ENCODE measurements at regions not wholly inside any gene's neighbourhood (a gene's known extent, or its start where the extent isn't known, plus 50 kb on each side); places are given as distances from the start of the nearest gene placed in this dataset.

DNA sequence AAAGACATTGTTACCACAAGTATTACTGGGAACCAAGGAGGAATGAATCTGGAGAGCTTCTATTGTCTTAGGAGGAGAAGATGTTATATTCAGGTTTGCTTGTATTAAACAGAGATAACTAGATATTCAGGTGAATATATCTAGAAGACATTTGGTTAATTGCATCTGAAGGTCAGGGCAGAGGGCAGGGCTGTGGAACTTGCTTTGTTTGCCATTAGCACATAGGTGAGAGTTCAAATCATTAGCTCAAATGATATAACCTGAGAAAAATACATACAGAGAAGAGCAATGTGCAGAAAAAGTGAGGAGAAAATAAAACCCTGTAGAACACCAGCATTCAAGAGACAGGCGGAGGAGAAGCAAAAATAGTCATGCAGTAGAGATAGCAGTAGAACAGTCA is 116.8 kb downstream of the DNAJB9 start:
- DNase-seq (ENCODE audit: low read depth in 4 of 4, low spot score in 2 of 4), result no peak

GRCh38 chr7:108697254-108697653 is 127.6 kb downstream of the DNAJB9 start:
- no peak for DNase-seq (ENCODE audit: low read depth in 4 of 4, low spot score in 2 of 4)

- no peak for DNase-seq (ENCODE audit: low read depth in 4 of 4, low spot score in 2 of 4)
These were observed 141.9 kb downstream of the DNAJB9 start for GRCh38 chr7:108711611-108712010.

DNA sequence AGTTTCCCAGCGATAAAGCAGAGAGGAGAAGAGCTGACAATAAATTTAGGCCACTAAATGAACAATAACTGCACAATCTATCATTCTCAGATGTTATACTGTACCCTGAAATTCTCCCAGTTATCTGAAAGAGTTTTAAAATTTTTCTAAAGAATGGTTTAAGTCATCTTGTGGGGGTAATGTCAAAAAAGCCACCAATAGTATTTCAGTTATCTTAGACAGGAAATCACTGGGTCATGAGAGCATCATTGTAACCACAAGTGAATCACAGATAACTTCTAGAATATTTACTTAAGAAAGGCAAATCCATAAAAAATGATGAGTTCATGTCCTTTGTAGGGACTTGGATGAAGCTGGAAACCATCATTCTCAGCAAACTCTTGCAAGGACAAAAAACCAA is 147.1 kb downstream of the DNAJB9 start:
- no peak for DNase-seq (ENCODE audit: low read depth in 4 of 4, low spot score in 2 of 4)

- DNase-seq (ENCODE audit: low read depth in 4 of 4, low spot score in 2 of 4), result no peak
These were observed 148.1 kb downstream of the DNAJB9 start for GRCh38 chr7:108717781-108718180.

GRCh38 chr7:108719631-108720030 is 150.0 kb downstream of the DNAJB9 start:
- DNase-seq (ENCODE audit: low read depth in 4 of 4, low spot score in 2 of 4), result no peak

DNA sequence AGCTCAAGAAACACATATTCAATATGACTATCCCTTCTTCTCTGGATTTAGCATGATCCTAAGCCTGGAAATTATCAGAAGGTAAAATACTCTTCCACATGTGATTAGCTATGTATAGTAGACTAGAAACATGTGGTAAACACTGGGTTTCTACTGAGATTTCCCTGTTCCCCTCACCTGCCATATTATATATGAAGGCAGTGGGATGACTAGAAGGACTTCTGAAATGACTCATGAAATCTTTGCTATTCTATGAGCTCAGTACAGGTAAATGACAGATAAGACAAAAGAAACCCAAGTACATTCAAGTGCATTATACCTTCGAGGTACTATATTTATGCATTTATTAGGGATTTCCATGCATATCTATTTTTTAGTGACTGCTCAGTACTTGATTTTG is 152.9 kb downstream of the DNAJB9 start:
- no peak for DNase-seq (ENCODE audit: low read depth in 4 of 4, low spot score in 2 of 4)

- no peak for DNase-seq (ENCODE audit: low read depth in 4 of 4, low spot score in 2 of 4)
These were observed 153.7 kb downstream of the DNAJB9 start for GRCh38 chr7:108723381-108723814.

DNA sequence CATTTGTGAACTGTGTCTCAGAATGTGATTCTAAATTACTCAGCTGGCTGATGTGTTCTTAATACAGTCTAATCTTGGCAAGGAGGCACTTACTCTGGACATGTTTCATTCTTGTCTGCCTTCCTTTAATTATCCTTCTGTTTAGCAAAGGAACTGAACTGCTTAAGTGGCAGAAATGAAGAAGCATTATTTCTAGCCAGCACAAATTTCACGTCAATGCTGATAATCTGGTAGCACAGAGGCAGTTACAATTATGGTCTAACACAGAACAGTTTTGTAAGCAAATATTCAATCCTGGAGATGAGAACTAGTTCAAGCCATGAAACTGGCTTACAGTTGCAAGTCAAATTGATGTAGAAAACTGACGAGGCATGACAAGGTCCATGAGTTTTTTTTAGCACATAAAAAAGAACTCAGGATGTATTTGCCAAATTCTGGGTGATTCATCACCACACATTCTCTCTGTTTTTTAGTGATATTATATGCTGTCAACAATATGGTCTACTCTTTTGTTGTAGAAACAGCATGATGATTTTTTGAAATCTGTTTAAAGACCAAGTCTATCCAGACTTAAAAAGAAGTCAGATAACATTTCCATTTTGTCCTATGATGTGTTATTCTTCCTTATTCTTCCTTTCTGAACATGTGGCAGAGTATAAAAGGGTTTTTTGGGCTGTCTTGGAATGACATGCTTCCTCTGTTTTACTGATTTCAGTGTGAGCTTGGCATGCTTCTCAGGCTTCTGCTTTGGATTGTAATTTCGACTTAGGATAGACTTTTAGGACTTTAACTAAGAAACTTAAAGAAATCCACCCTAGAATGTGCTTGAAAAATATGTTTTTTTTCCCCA is 154.8 kb downstream of the DNAJB9 start:
- no peak for DNase-seq (ENCODE audit: low read depth in 4 of 4, low spot score in 2 of 4)

- DNase-seq (ENCODE audit: low read depth in 4 of 4, low spot score in 2 of 4), result no peak
These were observed 166.1 kb downstream of the DNAJB9 start for GRCh38 chr7:108735814-108736213.

- DNase-seq (ENCODE audit: low read depth in 4 of 4, low spot score in 2 of 4), result no peak
These were observed 166.7 kb downstream of the DNAJB9 start for GRCh38 chr7:108736221-108736891.

- no peak for DNase-seq (ENCODE audit: low read depth in 4 of 4, low spot score in 2 of 4)
These were observed 201.5 kb downstream of the DNAJB9 start for GRCh38 chr7:108770981-108771745.

DNA sequence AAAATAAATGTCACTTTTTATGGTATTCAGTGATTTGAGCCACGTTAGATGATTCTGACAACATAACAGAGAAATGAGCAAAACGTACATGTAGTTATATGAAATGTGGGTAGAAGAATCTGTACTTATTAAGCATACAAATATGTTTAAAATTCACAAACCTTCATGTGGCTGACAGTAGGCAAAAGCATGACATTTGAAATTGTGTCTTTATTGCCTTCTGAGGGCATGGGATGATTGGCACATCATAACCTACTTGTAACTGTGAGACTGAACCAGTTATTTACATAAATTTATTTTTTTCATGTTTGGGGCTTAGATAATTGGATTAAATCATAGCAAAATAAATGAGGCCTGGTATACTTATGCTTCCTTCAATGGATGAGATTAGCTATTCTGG is 202.2 kb downstream of the DNAJB9 start:
- DNase-seq (ENCODE audit: low read depth in 4 of 4, low spot score in 2 of 4), result no peak

DNA sequence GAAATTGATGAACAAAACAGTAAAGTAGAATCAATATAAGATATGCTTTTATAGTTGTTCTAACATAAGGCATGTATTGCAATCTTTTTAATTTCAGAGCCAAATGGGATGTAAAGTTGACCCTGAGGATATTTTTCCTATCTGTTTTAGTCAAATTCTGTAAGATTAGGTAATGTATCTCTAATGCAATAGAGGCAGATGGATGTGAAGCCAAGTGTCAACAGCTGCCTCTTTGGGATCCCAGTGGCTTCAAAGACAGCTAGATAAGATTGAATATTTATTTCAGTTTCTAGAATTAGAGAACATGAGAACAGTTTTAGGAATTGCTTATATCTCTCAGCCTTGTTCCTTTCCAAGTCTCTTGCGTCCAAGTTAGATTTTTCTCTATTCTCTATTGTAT is 208.3 kb downstream of the DNAJB9 start:
- no peak for DNase-seq (ENCODE audit: low read depth in 4 of 4, low spot score in 2 of 4)

GRCh38 chr7:108789451-108789850 is 219.8 kb downstream of the DNAJB9 start:
- no peak for DNase-seq (ENCODE audit: low read depth in 4 of 4, low spot score in 2 of 4)

DNA sequence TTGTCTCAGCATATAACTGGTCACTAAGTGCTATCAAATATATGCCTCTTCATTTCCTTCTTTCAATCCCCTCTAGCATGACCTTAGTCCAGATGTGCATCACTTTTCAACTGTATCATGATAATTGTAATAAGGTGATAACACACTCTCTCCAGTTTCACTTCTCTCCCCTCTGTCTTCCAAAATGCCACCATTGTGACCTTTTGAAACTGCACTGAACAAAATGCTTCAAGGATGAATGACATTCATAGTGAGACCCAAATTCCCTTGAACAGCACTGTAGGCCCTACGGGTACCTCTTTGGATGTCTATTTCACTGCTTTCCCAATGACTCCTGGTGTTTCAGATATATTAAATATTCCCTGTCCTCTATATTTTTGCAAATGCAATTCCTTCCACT is 224.8 kb downstream of the DNAJB9 start:
- no peak for DNase-seq (ENCODE audit: low read depth in 4 of 4, low spot score in 2 of 4)

DNA sequence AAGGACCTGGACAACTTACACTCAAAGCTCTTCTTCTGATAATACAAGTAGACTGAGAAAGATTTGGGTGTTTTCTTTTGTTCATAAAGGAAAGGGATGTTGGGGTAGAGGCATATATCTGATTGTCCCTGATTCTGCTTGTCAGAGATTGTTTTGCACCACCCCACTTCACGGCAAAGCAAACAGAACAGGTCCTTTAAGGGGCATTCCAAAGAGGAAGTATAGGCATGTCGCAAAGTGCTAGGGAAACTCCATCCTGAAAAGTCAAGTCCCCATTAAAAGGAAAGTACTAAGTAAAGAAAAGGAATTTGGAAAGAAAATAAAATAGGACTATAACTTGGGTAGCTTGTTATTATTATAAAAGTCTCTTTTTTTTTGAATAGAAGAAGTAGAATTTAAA is 233.0 kb downstream of the DNAJB9 start:
- no peak for DNase-seq (ENCODE audit: low read depth in 4 of 4, low spot score in 2 of 4)

DNA sequence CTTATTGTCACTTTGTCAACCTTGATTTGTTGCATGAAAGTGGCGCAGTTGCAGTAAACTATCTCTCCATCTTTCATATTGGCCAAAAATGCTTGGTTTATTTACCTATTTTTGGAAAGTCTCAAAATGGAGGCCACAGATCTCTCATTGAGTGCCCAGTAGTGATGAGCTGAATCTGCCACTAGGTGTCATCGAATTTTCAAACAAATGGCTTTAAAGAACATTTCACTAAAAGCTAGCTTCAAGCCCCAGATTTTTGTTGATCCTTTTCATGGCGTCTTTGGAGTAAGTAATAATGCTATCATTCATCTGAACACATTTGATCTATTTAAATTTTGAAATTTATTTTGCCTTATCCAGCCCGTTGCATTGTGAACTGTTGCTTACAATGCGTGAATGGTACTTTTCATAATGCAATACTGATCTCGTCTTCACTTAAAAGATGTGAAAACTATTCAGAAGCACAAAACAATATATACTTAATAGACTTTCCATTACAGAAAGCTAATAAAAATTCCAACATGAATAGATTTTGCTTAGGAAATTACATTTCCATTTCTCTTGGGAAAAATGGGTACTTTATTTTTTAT is 236.2 kb downstream of the DNAJB9 start:
- no peak for DNase-seq (ENCODE audit: low read depth in 4 of 4, low spot score in 2 of 4)

- no peak for DNase-seq (ENCODE audit: low read depth in 4 of 4, low spot score in 2 of 4)
These were observed 239.0 kb downstream of the DNAJB9 start for GRCh38 chr7:108808549-108809266.

DNA sequence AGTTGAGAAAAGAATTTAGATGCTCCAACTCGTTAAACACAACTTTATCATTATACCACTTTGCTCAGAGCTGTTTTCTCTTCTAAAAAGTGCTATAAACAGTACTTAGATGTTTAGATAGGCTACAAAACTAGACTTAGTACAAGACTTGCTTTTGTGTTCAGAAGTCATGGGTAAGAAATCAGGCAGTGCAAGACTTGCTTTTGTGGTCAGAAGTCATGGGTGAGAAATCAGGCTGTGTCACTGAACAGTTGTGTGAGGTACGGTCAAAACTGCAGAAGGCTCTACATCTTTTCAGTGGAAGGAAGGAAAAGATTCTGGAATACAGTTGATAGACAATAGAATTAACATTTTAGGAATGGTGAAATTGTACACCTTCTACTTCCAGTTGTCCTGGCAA is 239.7 kb downstream of the DNAJB9 start:
- no peak for DNase-seq (ENCODE audit: low read depth in 4 of 4, low spot score in 2 of 4)
